Panc1 (cell line): ENCODE measurements at regions not wholly inside any gene's neighbourhood (a gene's known extent, or its start where the extent isn't known, plus 50 kb on each side); places are given as distances from the start of the nearest gene placed in this dataset.

ENCODE experiments used
- CTCF ChIP-seq: fragments of 450-650 bp; IDR thresholded peaks from 2 replicates; pipeline ENCODE4 v1.5.1; 2017; ENCODE audit warnings: mild to moderate bottlenecking
- REST ChIP-seq, 2 experiments: IDR thresholded peaks; 2 replicates each; pipeline ENCODE4 v1.6.1; 2011 to 2012; ENCODE audit warnings: low read depth in 2 of 2, control low read depth in 1 of 2, low read length in 1 of 2, mild to moderate bottlenecking in 1 of 2, moderate library complexity in 1 of 2; ENCODE audit not compliant: insufficient read depth in 1 of 2

- TF ChIP-seq CTCF (no peak), REST (IDR thresholded peaks at IDR 0.05; ENCODE audit: insufficient read depth in 1 of 2, low read depth in 2 of 2, low read length in 1 of 2) (no peak)
Measured at GRCh38 chr6:90701146-90701781, 114.4 kb upstream of the MAP3K7 start.
